ENCODE measurements at regions not wholly inside any gene's neighbourhood (a gene's known extent, or its start where the extent isn't known, plus 50 kb on each side); places are given as distances from the start of the nearest gene placed in this dataset.

GRCh38 chr3:82085851-82086475 lies 324.5 kb upstream of the GBE1 start:
- Histone ChIP-seq H3K9me3 (ENCODE audit: insufficient read depth, low read depth, low read length) (no peaks in the 10 kb centered on the region), H3K79me1 (ENCODE audit: low read length) (peaks cover 2% of the 10 kb centered on the region), H4K12ac (ENCODE audit: low read depth, low read length) (no peak overlapping the region), H2BK5ac (ENCODE audit: low read depth, low read length, poor library complexity) (no peak overlapping the region), H3K27ac (ENCODE audit: low read depth, low read length) (no peak overlapping the region), H2BK12ac (ENCODE audit: low read length) (no peak overlapping the region), H3K9ac (ENCODE audit: low read length) (no peak overlapping the region), H2BK120ac (ENCODE audit: insufficient read depth, low read length, poor library complexity) (no peak overlapping the region), H3K4ac (ENCODE audit: low read depth, low read length) (no peak overlapping the region), H3K18ac (ENCODE audit: low read length) (no peak overlapping the region), H2AK5ac (ENCODE audit: low read length) (no peak overlapping the region), H3K23ac (ENCODE audit: low read length) (no peak overlapping the region), H3K36me3 (ENCODE audit: control insufficient read depth in 1 of 2, insufficient read depth in 2 of 2, low read length in 2 of 2) (no peaks in the 10 kb centered on the region), H4K91ac (ENCODE audit: low read depth, low read length) (no peak overlapping the region), H3K14ac (ENCODE audit: low read length) (no peak overlapping the region), H3K4me1 (ENCODE audit: control insufficient read depth in 1 of 2, insufficient read depth in 2 of 2, low read length in 2 of 2) (peaks cover 0 to 4% of the 10 kb centered on the region in 2 experiments), H2AFZ (ENCODE audit: insufficient read depth, low read length, poor library complexity) (no peak overlapping the region), H3K27me3 (ENCODE audit: insufficient read depth, low read length) (no peaks in the 10 kb centered on the region), H3K79me2 (ENCODE audit: control insufficient read depth, insufficient read depth, low read length, poor library complexity) (no peaks in the 10 kb centered on the region), H3K4me2 (ENCODE audit: low read length) (no peak overlapping the region), H3K4me3 (ENCODE audit: low read depth, low read length) (no peak overlapping the region), H4K8ac (ENCODE audit: low read depth, low read length) (no peak overlapping the region)
- no peak for DNase-seq
- WGBS (ENCODE audit: extremely low coverage, insufficient coverage, insufficient read length) = no CpG with 5 or more reads among the region's 5 CpGs

- peaks cover 0 to 4% of the 10 kb centered on the region in 2 experiments for H3K4me1 ChIP-seq (ENCODE audit: control insufficient read depth in 1 of 2, insufficient read depth in 2 of 2, low read length in 2 of 2)
- H3K18ac ChIP-seq (ENCODE audit: low read length) = no peak overlapping the region
- no peak overlapping the region for H3K9ac ChIP-seq (ENCODE audit: low read length)
- no peak overlapping the region for H4K8ac ChIP-seq (ENCODE audit: low read depth, low read length)
- H2AK5ac ChIP-seq (ENCODE audit: low read length) = no peak overlapping the region
- H2BK120ac ChIP-seq (ENCODE audit: insufficient read depth, low read length, poor library complexity) = no peak overlapping the region
- no peaks in the 10 kb centered on the region for H3K9me3 ChIP-seq (ENCODE audit: insufficient read depth, low read depth, low read length)
- H3K4me3 ChIP-seq (ENCODE audit: low read depth, low read length) = no peak overlapping the region
- H3K14ac ChIP-seq (ENCODE audit: low read length) = no peak overlapping the region
- no peak overlapping the region for H3K27ac ChIP-seq (ENCODE audit: low read depth, low read length)
- no peak overlapping the region for H2BK12ac ChIP-seq (ENCODE audit: low read length)
- H3K79me2 ChIP-seq (ENCODE audit: control insufficient read depth, insufficient read depth, low read length, poor library complexity) = no peaks in the 10 kb centered on the region
- no peak for DNase-seq
- no peaks in the 10 kb centered on the region for H3K36me3 ChIP-seq (ENCODE audit: control insufficient read depth in 1 of 2, insufficient read depth in 2 of 2, low read length in 2 of 2)
- H3K23ac ChIP-seq (ENCODE audit: low read length) = no peak overlapping the region
- H4K12ac ChIP-seq (ENCODE audit: low read depth, low read length) = no peak overlapping the region
- peaks cover 2% of the 10 kb centered on the region for H3K79me1 ChIP-seq (ENCODE audit: low read length)
- no peak overlapping the region for H2AFZ ChIP-seq (ENCODE audit: insufficient read depth, low read length, poor library complexity)
- no CpG with 5 or more reads among the region's 3 CpGs for WGBS (ENCODE audit: extremely low coverage, insufficient coverage, insufficient read length)
- no peaks in the 10 kb centered on the region for H3K27me3 ChIP-seq (ENCODE audit: insufficient read depth, low read length)
- no peak overlapping the region for H4K91ac ChIP-seq (ENCODE audit: low read depth, low read length)
- no peak overlapping the region for H2BK5ac ChIP-seq (ENCODE audit: low read depth, low read length, poor library complexity)
- H3K4me2 ChIP-seq (ENCODE audit: low read length) = no peak overlapping the region
- H3K4ac ChIP-seq (ENCODE audit: low read depth, low read length) = no peak overlapping the region
These were observed 323.9 kb upstream of the GBE1 start for GRCh38 chr3:82085356-82085755.

GRCh38 chr3:82084824-82085223 lies 323.4 kb upstream of the GBE1 start:
- Histone ChIP-seq H3K23ac (ENCODE audit: low read length) (no peak overlapping the region), H3K9ac (ENCODE audit: low read length) (no peak overlapping the region), H3K9me3 (ENCODE audit: insufficient read depth, low read depth, low read length) (no peaks in the 10 kb centered on the region), H3K27ac (ENCODE audit: low read depth, low read length) (no peak overlapping the region), H3K27me3 (ENCODE audit: insufficient read depth, low read length) (no peaks in the 10 kb centered on the region), H3K18ac (ENCODE audit: low read length) (no peak overlapping the region), H4K12ac (ENCODE audit: low read depth, low read length) (no peak overlapping the region), H3K79me1 (ENCODE audit: low read length) (peaks cover 2% of the 10 kb centered on the region), H4K91ac (ENCODE audit: low read depth, low read length) (no peak overlapping the region), H3K4me3 (ENCODE audit: low read depth, low read length) (no peak overlapping the region), H2AK5ac (ENCODE audit: low read length) (no peak overlapping the region), H3K4me1 (ENCODE audit: control insufficient read depth in 1 of 2, insufficient read depth in 2 of 2, low read length in 2 of 2) (peaks cover 0 to 4% of the 10 kb centered on the region in 2 experiments), H2BK120ac (ENCODE audit: insufficient read depth, low read length, poor library complexity) (no peak overlapping the region), H3K4ac (ENCODE audit: low read depth, low read length) (no peak overlapping the region), H2BK12ac (ENCODE audit: low read length) (no peak overlapping the region), H3K36me3 (ENCODE audit: control insufficient read depth in 1 of 2, insufficient read depth in 2 of 2, low read length in 2 of 2) (no peaks in the 10 kb centered on the region), H2AFZ (ENCODE audit: insufficient read depth, low read length, poor library complexity) (no peak overlapping the region), H3K79me2 (ENCODE audit: control insufficient read depth, insufficient read depth, low read length, poor library complexity) (no peaks in the 10 kb centered on the region), H2BK5ac (ENCODE audit: low read depth, low read length, poor library complexity) (no peak overlapping the region), H4K8ac (ENCODE audit: low read depth, low read length) (no peak overlapping the region), H3K14ac (ENCODE audit: low read length) (no peak overlapping the region), H3K4me2 (ENCODE audit: low read length) (no peak overlapping the region)
- DNase-seq = no peak
- no CpG with 5 or more reads among the region's 1 CpG for WGBS (ENCODE audit: extremely low coverage, insufficient coverage, insufficient read length)

- DNase-seq = peak in 1 of 2 donors; percentile 16
These were observed 321.4 kb upstream of the GBE1 start for GRCh38 chr3:82082796-82083195.

More at GRCh38 chr3:82082796-82083195, 321.4 kb upstream of the GBE1 start:
- Histone ChIP-seq H3K79me1 (ENCODE audit: low read length) (peaks cover 2% of the 10 kb centered on the region), H3K27ac (ENCODE audit: low read depth, low read length) (no peak overlapping the region), H2BK5ac (ENCODE audit: low read depth, low read length, poor library complexity) (no peak overlapping the region), H3K4me2 (ENCODE audit: low read length) (no peak overlapping the region), H2AK5ac (ENCODE audit: low read length) (no peak overlapping the region), H4K12ac (ENCODE audit: low read depth, low read length) (no peak overlapping the region), H3K23ac (ENCODE audit: low read length) (no peak overlapping the region), H3K79me2 (ENCODE audit: control insufficient read depth, insufficient read depth, low read length, poor library complexity) (no peaks in the 10 kb centered on the region), H3K4me3 (ENCODE audit: low read depth, low read length) (no peak overlapping the region), H3K36me3 (ENCODE audit: control insufficient read depth in 1 of 2, insufficient read depth in 2 of 2, low read length in 2 of 2) (no peaks in the 10 kb centered on the region), H2BK120ac (ENCODE audit: insufficient read depth, low read length, poor library complexity) (no peak overlapping the region), H2BK12ac (ENCODE audit: low read length) (no peak overlapping the region), H3K27me3 (ENCODE audit: insufficient read depth, low read length) (no peaks in the 10 kb centered on the region), H3K9me3 (ENCODE audit: insufficient read depth, low read depth, low read length) (no peaks in the 10 kb centered on the region), H3K14ac (ENCODE audit: low read length) (no peak overlapping the region), H3K4ac (ENCODE audit: low read depth, low read length) (no peak overlapping the region), H4K8ac (ENCODE audit: low read depth, low read length) (no peak overlapping the region), H4K91ac (ENCODE audit: low read depth, low read length) (no peak overlapping the region), H3K9ac (ENCODE audit: low read length) (no peak overlapping the region), H3K4me1 (ENCODE audit: control insufficient read depth in 1 of 2, insufficient read depth in 2 of 2, low read length in 2 of 2) (peaks cover 0 to 2% of the 10 kb centered on the region in 2 experiments), H3K18ac (ENCODE audit: low read length) (no peak overlapping the region), H2AFZ (ENCODE audit: insufficient read depth, low read length, poor library complexity) (no peak overlapping the region)

Data from trophoblast cell (in vitro differentiated cells and primary cell).